HG03460 (cell line): ENCODE measurements at regions not wholly inside any gene's neighbourhood (a gene's known extent, or its start where the extent isn't known, plus 50 kb on each side); places are given as distances from the start of the nearest gene placed in this dataset.

Source experiments
- ATAC-seq: cut with Tn5 transposase; IDR thresholded peaks from one replicate; pipeline ENCODE4 v1.9.1; 2021; ENCODE audit not compliant: unreplicated experiment

- no peak for ATAC-seq
Measured at GRCh38 chr10:117710181-117710798, 167.7 kb downstream of the EMX2 start.

GRCh38 chr10:117716889-117717288, 174.3 kb downstream of the EMX2 start:
- ATAC-seq = no peak

- ATAC-seq = no peak
Measured at GRCh38 chr10:117718986-117719920, 176.7 kb downstream of the EMX2 start.

DNA sequence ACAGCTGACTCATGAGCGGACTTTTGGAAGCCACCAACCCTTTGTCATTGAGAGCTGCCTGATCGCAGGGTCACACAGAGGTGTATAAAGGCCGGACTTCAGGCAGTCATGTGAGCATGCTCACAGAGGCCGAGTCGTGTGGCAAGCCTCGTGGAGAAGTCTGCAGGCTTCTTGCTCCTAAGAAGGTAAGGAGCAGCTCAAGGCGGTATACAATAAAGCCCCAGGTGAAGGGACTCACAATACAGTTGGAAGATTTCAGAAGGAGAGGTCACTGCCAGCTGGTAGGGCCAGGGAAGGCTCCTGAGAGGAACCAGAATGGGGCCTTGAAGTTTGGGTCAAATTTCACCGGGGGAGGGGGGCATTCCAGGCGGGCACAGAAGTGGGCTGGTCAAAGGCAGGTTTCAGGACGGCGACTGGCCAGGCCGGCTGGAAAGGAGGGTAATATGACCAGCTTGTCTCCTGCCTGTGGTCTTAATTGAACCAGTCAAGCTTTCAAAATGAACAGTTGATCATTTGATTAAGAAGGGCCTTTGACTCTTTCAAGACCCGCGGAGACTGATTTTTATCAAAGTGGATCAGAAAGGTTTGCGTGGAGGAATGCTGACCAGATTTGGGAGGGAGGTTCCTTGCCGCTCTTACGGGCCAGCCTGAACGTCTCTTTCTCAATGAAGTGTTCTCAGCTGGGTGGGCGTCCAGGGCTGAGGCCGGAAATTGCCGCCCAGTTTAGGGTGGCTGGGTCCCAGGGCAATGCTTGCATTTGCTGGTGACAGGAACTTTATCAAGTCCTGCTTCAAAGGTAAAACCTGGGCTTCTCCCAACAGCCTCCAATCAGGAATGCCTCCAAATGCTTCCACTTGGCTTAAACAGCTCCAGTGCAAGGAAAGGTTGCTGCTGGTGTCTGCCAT, 178.6 kb downstream of the EMX2 start:
- ATAC-seq = no peak

- no peak for ATAC-seq
Measured at GRCh38 chr10:117721873-117722272, 179.3 kb downstream of the EMX2 start.

GRCh38 chr10:117723343-117723742, 180.8 kb downstream of the EMX2 start:
- ATAC-seq = no peak

GRCh38 chr10:117725993-117726392, 183.4 kb downstream of the EMX2 start:
- ATAC-seq = no peak

- no peak for ATAC-seq
Measured at GRCh38 chr10:117726596-117727295, 184.2 kb downstream of the EMX2 start.

DNA sequence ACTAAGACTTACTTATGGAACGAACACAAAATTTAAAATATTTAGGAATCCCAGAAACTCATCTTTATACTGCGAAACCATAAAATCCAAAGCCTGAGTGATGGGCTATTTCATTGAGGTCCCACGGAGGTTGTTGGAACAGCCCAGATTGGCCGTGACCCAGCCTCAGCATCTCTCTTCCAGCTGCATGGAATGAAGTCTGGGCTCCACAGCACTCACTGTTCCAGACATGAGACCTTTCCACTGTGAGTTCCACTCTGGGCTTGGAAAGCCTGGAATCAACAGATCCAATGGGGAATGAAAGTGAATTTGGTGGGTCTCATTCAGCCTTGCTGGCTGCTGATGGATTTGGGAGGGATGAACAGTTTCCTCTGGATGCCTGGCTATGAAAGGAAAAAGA, 184.9 kb downstream of the EMX2 start:
- ATAC-seq = no peak

- no peak for ATAC-seq
Measured at GRCh38 chr10:117728087-117728486, 185.5 kb downstream of the EMX2 start.

DNA sequence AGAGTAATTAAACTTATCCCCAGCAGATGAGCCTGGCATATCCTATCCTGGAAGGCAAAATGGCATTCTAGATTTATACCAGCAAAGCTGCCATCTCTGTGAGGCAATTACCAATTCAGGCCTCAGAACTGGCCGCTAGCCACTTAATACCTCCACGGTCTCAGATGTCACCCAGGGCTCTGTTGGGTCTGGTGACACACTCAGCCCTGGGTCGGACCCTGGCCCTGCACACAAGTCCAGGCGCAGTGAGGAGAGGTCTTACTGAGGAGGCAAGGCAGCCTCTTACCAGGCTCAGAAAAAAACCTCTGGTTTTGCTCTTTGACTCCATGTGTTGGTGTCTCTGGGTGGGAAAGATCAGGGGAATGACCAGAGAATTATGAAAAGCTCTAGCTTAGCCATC, 186.6 kb downstream of the EMX2 start:
- ATAC-seq = no peak

DNA sequence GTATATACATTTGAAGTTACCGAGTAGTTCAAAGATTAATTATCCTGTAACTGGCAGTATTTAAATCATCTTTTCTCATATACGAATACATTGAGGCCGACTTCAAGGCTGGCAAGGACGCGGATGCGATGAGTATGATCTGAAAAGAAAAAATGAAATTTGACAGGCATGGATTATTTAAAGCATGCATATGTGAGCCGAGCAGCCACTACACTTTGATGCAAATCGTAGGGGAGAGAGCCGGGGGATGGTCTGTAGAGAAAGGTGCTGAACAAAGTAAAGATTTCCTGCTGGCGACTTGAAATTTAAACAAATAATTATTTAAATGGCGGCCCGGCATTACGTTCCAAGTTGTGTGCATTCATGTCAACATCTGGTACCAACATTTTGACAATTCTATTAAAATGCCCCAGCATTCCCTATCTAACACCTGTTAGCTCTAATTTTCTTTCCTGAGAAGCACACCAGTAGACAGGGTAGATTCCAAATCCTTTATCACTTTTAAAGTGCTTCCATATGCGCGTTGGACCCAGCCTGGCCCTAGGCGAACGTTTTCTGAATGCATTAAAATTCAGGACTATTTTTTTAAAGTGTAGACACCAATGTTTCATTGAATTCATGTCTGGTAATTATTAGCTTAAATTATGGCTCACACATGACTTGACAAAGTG, 188.7 kb downstream of the EMX2 start:
- ATAC-seq = no peak

DNA sequence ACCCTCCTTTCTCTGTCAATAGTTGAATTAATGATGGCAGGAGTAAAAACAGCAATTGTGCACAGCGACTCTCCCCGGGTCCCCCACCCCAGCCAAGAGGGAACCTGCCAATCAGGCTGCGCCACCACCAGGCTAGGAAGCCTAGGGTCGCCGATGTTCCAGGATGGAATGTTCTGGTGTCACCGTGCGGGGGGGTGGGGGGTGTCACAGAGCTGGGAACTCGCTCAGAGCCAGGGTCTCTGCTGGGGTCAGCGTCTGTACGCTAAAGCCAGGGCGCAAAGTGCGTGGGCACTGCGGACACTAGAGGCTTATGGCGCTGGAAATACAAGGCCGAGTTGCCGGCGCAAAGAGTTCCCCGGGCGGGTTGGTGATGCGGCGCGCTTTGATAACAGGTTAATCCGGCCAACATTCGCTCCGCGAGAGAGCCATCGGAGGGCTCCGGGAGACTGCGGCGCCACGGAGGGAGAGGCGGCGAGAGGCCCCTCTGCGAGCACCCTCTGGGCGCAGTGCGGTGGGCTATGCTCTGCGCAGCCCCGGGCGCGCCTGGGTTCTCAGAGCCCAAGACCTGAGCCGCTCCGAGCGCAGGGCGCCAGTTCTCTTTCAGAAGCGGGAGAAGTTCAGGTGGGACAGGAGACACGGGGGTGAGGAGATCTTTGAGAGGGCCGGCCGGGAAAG, 192.3 kb downstream of the EMX2 start:
- ATAC-seq = no peak

GRCh38 chr10:117736655-117737054, 194.1 kb downstream of the EMX2 start:
- no peak for ATAC-seq

DNA sequence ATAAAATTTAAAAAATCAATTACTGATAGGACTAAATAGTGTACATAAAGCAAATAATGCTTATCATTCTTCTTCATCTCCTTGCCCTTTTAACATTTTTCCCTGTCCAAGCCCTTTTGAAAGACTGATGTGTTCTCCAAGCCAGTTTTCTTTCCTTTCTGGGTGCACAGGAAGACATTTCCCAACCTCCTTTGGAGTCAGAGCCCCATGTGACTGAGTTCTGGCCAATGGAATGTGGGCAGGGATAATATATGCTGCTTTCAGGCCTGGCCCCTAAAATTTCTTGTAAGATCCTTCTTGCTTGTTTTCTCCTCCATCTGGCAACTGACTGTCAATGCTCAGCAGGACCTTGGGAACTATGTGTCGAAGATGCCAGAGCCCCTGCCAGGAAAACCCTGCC, 197.5 kb downstream of the EMX2 start:
- ATAC-seq = no peak

- no peak for ATAC-seq
Measured at GRCh38 chr10:117740691-117741222, 198.2 kb downstream of the EMX2 start.

DNA sequence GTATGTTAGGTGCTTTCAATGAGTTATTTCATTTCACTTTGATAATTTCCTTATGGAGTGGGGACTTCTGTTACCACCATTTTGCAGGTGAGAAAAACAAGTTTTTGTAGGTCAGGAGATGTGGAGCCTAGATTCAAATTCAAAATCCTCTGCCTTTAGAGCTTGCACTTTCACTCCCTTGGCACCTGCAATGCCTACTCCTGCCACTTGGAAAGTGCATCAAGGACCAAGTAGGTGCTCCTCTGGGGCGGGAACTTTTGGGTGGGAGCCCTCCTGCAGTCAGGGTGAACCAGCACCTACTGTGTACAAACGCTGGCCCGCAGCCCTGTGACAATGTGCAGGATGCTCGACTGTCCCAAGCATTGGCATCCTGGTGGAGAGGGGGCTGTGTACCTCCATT, 199.0 kb downstream of the EMX2 start:
- ATAC-seq = no peak

- ATAC-seq = no peak
Measured at GRCh38 chr10:117743509-117743908, 201.0 kb downstream of the EMX2 start.

DNA sequence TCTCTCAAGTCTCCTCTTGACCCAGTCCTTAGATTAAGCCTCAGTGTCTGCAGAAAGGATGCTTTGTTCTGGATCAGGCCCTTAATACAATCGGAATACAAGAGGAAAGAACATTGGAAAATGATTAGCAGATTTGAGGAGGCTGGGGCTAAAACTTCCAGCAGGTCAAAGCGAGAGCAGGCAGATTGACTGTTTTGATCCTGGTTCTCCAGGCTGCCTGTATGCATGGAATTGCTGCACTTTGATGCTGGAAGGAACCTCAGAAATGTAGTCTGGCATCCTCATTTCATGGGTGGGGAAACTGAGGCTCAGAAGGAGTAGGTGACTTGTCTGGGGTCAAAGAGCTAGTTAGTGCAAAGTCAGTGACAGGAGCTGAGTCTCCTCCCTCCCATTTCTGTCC, 202.8 kb downstream of the EMX2 start:
- ATAC-seq = no peak
